Ovary (tissue), 7 donors: ENCODE measurements at regions not wholly inside any gene's neighbourhood (a gene's known extent, or its start where the extent isn't known, plus 50 kb on each side); places are given as distances from the start of the nearest gene placed in this dataset.
"Not testable (repeated sequence)": the region's sequence is repeated elsewhere in the genome, so short reads cannot be mapped to it uniquely, and the experiment has no call there.

ENCODE experiments used
- DNase-seq, 5 donors: peaks; one replicate each; pipeline ENCODE4 v3.0.0-alpha.2; 2019 to 2020
- H3K27ac ChIP-seq, 2 donors: fragments of 200-600 bp; one replicate each; pipeline versions ENCODE4 v1.5.1 to v1.8.0; 2019 to 2022
- H3K27me3 ChIP-seq: fragments of 200-600 bp; one replicate; pipeline ENCODE4 v1.8.0; 2022
- H3K36me3 ChIP-seq: fragments of 200-600 bp; sonication (generic); one replicate; pipeline ENCODE4 v1.5.1; 2019
- H3K4me1 ChIP-seq: one replicate; pipeline ENCODE4 v1.8.1; 2013; ENCODE audit warnings: mild to moderate bottlenecking, moderate library complexity; ENCODE audit not compliant: insufficient read depth
- H3K4me3 ChIP-seq: fragments of 200-600 bp; sonication (generic); one replicate; pipeline ENCODE4 v1.5.1; 2017
- H3K9me3 ChIP-seq, 2 donors: fragments of 200-600 bp in 1 of 2; sonication (generic) in 1 of 2; one replicate each; pipeline versions ENCODE4 v1.5.1 to v1.8.1; 2013 to 2019; ENCODE audit warnings: mild to moderate bottlenecking in 1 of 2, moderate library complexity in 1 of 2
- CTCF ChIP-seq, 3 donors: fragments of 450-650 bp in 2 of 3; fragments of 200-600 bp in 1 of 3; IDR thresholded peaks; one replicate each; pipeline versions ENCODE4 v1.5.1 to v1.8.0; 2016 to 2022; ENCODE audit warnings: antibody characterized with exemption in 3 of 3, mild to moderate bottlenecking in 1 of 3
- EP300 ChIP-seq: sonication (generic); formaldehyde crosslinking; IDR thresholded peaks from one replicate; pipeline ENCODE4 v1.6.1; 2017; ENCODE audit warnings: antibody characterized with exemption
- POLR2A ChIP-seq: fragments of 450-650 bp; IDR thresholded peaks from one replicate; pipeline ENCODE4 v1.6.1; 2017; ENCODE audit warnings: antibody characterized with exemption, mild to moderate bottlenecking, moderate library complexity
- WGBS, 3 donors: extraction: QIAGEN DNeasy Blood & Tissue Kit in 1 of 3; methylation state at CpG; one replicate each; pipeline versions ENCODE4 v1.1.5 to v1.1.7; 2013 to 2017; 5-methylcytosine and 5-hydroxymethylcytosine counted together
- intact Hi-C, 4 donors: fragments of 100-400 bp; cut with DNase I; formaldehyde crosslinking; loops; one replicate each; pipeline versions ENCODE4 v1.11.0 to v1.15.1; 2022 to 2023
- donor health status: DM: no; HTN: no; CAD: no; lungs with moderate emphysema.
- donor health status: DM: no; HTN: no; CAD: no.
- donor health status: Bipolar disorder and iron deficiency.
- donor health status: DM: no; HTN: no; CAD: no.
- donor health status: DM: yes; HTN: yes; CAD: no.

GRCh38 chr2:62603154-62603712, 97.2 kb upstream of the TMEM17 start:
- WGBS, 3 donors = 94 to 99% (median 96%) methylated on average over 2 of the region's 2 CpGs
- DNase-seq = no peak

GRCh38 chr2:62599674-62600410, 93.8 kb upstream of the TMEM17 start:
- H3K36me3 ChIP-seq, H3K9me3 ChIP-seq, H3K4me3 ChIP-seq, H3K4me1 ChIP-seq, H3K27ac ChIP-seq, H3K27me3 ChIP-seq, intact Hi-C loops, DNase-seq: not testable (repeated sequence)
- 87 to 95% (median 94%) methylated on average over 6 of the region's 6 CpGs for WGBS, 3 donors

More at GRCh38 chr2:62603154-62603712, 97.2 kb upstream of the TMEM17 start:
- Histone ChIP-seq H3K4me3 (no peak overlapping the region), H3K4me1 (no peaks in the 10 kb centered on the region), H3K36me3 (no peaks in the 10 kb centered on the region), H3K27me3 (no peaks in the 10 kb centered on the region), H3K9me3 (no peaks in the 10 kb centered on the region), H3K27ac (no peak overlapping the region)
- TF ChIP-seq POLR2A (no peak), CTCF (IDR thresholded peaks at IDR 0.05) (no peak), EP300 (no peak)
- intact Hi-C loops = no loop called here

GRCh38 chr2:62597323-62597722, 91.3 kb upstream of the TMEM17 start:
- no peaks in the 10 kb centered on the region for H3K27me3 ChIP-seq
- no peak overlapping the region for H3K4me3 ChIP-seq
- WGBS, 3 donors = 31 to 47% (median 43%) methylated on average over 3 of the region's 3 CpGs
- intact Hi-C loops = no loop called here
- H3K9me3 ChIP-seq = no peaks in the 10 kb centered on the region
- H3K36me3 ChIP-seq = no peaks in the 10 kb centered on the region
- TF ChIP-seq EP300 = no peak
- TF ChIP-seq POLR2A = no peak
- no peak for TF ChIP-seq CTCF (IDR thresholded peaks at IDR 0.05)
- H3K27ac ChIP-seq = no peak overlapping the region
- no peak for DNase-seq
- peaks cover 1% of the 10 kb centered on the region for H3K4me1 ChIP-seq

- peak in 1 of 5 donors; percentile 44 for DNase-seq
- no peak overlapping the region for H3K4me3 ChIP-seq
- H3K4me1 ChIP-seq = peaks cover 1% of the 10 kb centered on the region
- H3K27me3 ChIP-seq = no peaks in the 10 kb centered on the region
- H3K36me3 ChIP-seq = no peaks in the 10 kb centered on the region
- no peak overlapping the region for H3K27ac ChIP-seq
- intact Hi-C loops = no loop called here
- no peak for TF ChIP-seq CTCF (IDR thresholded peaks at IDR 0.05)
- no peak for TF ChIP-seq EP300
- TF ChIP-seq POLR2A = no peak
- H3K9me3 ChIP-seq = no peaks in the 10 kb centered on the region
- WGBS, 3 donors = 38 to 46% (median 45%) methylated on average over 3 of the region's 3 CpGs
Observed at GRCh38 chr2:62596061-62596921, 90.3 kb upstream of the TMEM17 start.
